ENCODE measurements at regions not wholly inside any gene's neighbourhood (a gene's known extent, or its start where the extent isn't known, plus 50 kb on each side); places are given as distances from the start of the nearest gene placed in this dataset.

DNA sequence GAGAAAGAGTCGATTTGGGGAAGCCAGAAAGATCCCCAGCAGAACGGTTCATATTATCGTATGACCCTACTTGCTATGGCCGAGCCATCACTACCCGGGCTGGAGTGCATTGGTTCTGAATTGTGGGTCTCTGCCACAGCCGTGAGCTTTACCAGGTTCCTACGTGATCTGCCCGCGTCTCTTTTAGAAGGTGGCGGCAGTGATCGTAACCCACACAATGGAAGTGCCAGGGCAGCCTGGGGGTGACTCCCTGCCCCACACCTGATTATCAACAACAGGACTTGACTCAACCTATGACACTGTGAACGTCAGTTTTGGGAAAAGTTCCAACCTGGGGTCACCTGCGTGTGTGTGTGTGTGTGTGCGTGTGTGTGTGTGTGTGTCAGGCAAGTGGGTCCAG lies 90.8 kb downstream of the SHOX start (continued):
- TF ChIP-seq SIX5 (IDR thresholded peaks at IDR 0.05; ENCODE audit: borderline replicate concordance in 1 of 2, insufficient read depth in 1 of 2, low read depth in 1 of 2, low read length in 2 of 2) (no peak), ZZZ3 (IDR thresholded peaks at IDR 0.05) (no peak), ZNF316 (IDR thresholded peaks at IDR 0.05) (no peak)

DNA sequence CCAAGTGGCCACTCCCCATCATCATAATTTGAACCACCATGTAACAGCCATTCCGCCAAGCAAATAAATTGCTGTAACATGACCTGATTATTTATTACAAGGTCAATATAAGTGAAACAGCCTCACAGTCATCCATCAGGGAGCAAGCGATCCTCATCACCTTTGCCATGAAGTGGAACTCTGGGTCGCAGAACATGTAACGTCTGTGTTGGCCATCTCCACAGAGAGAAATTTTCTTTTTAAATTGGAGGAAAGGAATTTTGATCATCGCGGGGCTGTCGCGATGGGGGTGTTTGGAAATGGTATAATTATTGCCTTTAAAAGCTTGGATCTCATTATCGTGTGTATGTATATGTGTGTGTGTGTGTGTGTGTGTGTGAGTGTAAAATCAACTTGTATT lies 90.2 kb downstream of the SHOX start:
- H3K4me2 ChIP-seq (ENCODE audit: insufficient read depth, low read length): no peak overlapping the region
- in situ Hi-C loops (cut with MboI) (no loop called here), intact Hi-C loops (cut with micrococcal nuclease) (no loop called here)
- H3K36me3 ChIP-seq (ENCODE audit: control insufficient read depth, insufficient read depth, low read length): no peaks in the 10 kb centered on the region
- H3K79me2 ChIP-seq (ENCODE audit: control insufficient read depth, insufficient read depth, low read length): no peaks in the 10 kb centered on the region
- H3K27me3 ChIP-seq (ENCODE audit: control insufficient read depth in 2 of 2, insufficient read depth in 2 of 2, low read length in 2 of 2): no peaks in the 10 kb centered on the region
- H4K20me1 ChIP-seq (replicated peaks; ENCODE audit: control insufficient read depth, insufficient read depth, low read length): no peaks in the 10 kb centered on the region
- ATAC-seq: no peak
- WGBS (ENCODE audit: insufficient coverage, low coverage, missing lambda C conversion rate): 8% methylated on average over 9 of the region's 9 CpGs
- TF ChIP-seq ELF2 (CRISPR knock-in tag; IDR thresholded peaks at IDR 0.05): no peak
- TF ChIP-seq STAG1 (CRISPR knock-in tag; IDR thresholded peaks at IDR 0.05; ENCODE audit: borderline replicate concordance): no peak
- TF ChIP-seq NCOA4 (IDR thresholded peaks at IDR 0.05; ENCODE audit: partially characterized antibody): no peak
- TF ChIP-seq, protein P1, sequence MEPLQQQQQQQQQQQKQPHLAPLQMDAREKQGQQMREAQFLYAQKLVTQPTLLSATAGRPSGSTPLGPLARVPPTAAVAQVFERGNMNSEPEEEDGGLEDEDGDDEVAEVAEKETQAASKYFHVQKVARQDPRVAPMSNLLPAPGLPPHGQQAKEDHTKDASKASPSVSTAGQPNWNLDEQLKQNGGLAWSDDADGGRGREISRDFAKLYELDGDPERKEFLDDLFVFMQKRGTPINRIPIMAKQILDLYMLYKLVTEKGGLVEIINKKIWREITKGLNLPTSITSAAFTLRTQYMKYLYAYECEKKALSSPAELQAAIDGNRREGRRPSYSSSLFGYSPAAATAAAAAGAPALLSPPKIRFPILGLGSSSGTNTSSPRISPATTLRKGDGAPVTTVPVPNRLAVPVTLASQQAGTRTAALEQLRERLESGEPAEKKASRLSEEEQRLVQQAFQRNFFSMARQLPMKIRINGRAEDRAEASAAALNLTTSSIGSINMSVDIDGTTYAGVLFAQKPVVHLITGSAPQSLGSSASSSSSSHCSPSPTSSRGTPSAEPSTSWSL (CRISPR knock-in tag; IDR thresholded peaks at IDR 0.05; ENCODE audit: borderline replicate concordance): no peak
- TF ChIP-seq ZKSCAN8 (CRISPR knock-in tag; IDR thresholded peaks at IDR 0.05): no peak
- no peak for TF ChIP-seq LEF1 (IDR thresholded peaks at IDR 0.05)
- TF ChIP-seq, protein P2, sequence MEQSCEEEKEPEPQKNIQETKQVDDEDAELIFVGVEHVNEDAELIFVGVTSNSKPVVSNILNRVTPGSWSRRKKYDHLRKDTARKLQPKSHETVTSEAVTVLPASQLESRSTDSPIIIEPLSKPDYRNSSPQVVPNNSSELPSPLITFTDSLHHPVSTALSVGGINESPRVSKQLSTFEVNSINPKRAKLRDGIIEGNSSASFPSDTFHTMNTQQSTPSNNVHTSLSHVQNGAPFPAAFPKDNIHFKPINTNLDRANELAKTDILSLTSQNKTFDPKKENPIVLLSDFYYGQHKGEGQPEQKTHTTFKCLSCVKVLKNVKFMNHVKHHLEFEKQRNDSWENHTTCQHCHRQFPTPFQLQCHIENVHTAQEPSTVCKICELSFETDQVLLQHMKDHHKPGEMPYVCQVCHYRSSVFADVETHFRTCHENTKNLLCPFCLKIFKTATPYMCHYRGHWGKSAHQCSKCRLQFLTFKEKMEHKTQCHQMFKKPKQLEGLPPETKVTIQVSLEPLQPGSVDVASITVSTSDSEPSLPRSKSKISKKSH (CRISPR knock-in tag; IDR thresholded peaks at IDR 0.05): no peak
- TF ChIP-seq JUND (IDR thresholded peaks at IDR 0.05; ENCODE audit: borderline replicate concordance, low read depth, low read length): no peak
- TF ChIP-seq JUND (tag; IDR thresholded peaks at IDR 0.05; ENCODE audit: borderline replicate concordance, low read depth, low read length): no peak
- no peak for FAIRE-seq
- no peak overlapping the region for H3K9ac ChIP-seq (ENCODE audit: insufficient read depth in 1 of 2, low read depth in 2 of 2, low read length in 2 of 2)
- BruUV-seq (replicated peaks): no TSS peak
- DNase-seq (ENCODE audit: extremely low read depth in 1 of 4, low spot score in 3 of 4): no peak
- H3K9me1 ChIP-seq (ENCODE audit: control insufficient read depth, insufficient read depth, low read length): no peaks in the 10 kb centered on the region
- no peak overlapping the region for H2AFZ ChIP-seq (ENCODE audit: low read depth, low read length)
- POLR2A ChIA-PET: no interaction called here
- H3K27ac ChIP-seq (ENCODE audit: extremely low read depth, low read depth, low read length): no peak overlapping the region
- no peaks in the 10 kb centered on the region for H3K9me3 ChIP-seq (replicated peaks; ENCODE audit: control insufficient read depth, insufficient read depth, low read depth, low read length)
- CTCF ChIA-PET (ENCODE audit: low intra/inter-chr PET ratio): no interaction called here
- no peaks in the 10 kb centered on the region for H3K4me1 ChIP-seq (replicated peaks in 1 of 2; ENCODE audit: control insufficient read depth in 2 of 2, insufficient read depth in 2 of 2, low read length in 2 of 2)
- H3K4me3 ChIP-seq: no peak overlapping the region
